H9 (cell line): ENCODE measurements at regions not wholly inside any gene's neighbourhood (a gene's known extent, or its start where the extent isn't known, plus 50 kb on each side); places are given as distances from the start of the nearest gene placed in this dataset.

Experiments used
- DNase-seq: peaks from one replicate; pipeline ENCODE4 v3.0.0-alpha.2; 2017
- H2AFZ ChIP-seq: one replicate; pipeline ENCODE4 v1.6.1; 2013; ENCODE audit warnings: mild to moderate bottlenecking, low read length, control low read depth, moderate library complexity
- H2AK5ac ChIP-seq: 2 replicates; pipeline ENCODE4 v1.6.1; 2013; ENCODE audit warnings: low read length, control low read depth, mixed read lengths; ENCODE audit not compliant: insufficient read length
- H2BK120ac ChIP-seq: one replicate; pipeline ENCODE4 v1.6.1; 2013; ENCODE audit warnings: low read depth, mild to moderate bottlenecking, low read length, control low read depth, inconsistent platforms; ENCODE audit not compliant: poor library complexity, severe bottlenecking
- H2BK12ac ChIP-seq: 2 replicates; pipeline ENCODE4 v1.6.1; 2013; ENCODE audit warnings: low read length, control low read depth, mixed read lengths, low read depth; ENCODE audit not compliant: insufficient read length
- H2BK15ac ChIP-seq: 2 replicates; pipeline ENCODE4 v1.6.1; 2013; ENCODE audit warnings: low read depth, low read length, control low read depth
- H2BK20ac ChIP-seq: one replicate; pipeline ENCODE4 v1.6.1; 2013; ENCODE audit warnings: low read depth, mild to moderate bottlenecking, low read length, control low read depth, inconsistent platforms; ENCODE audit not compliant: poor library complexity, severe bottlenecking
- H2BK5ac ChIP-seq: 2 replicates; pipeline ENCODE4 v1.6.1; 2013; ENCODE audit warnings: low read length, control low read depth, mixed read lengths; ENCODE audit not compliant: insufficient read length
- H3K14ac ChIP-seq: 2 replicates; pipeline ENCODE4 v1.6.1; 2013; ENCODE audit warnings: low read length, control low read depth; ENCODE audit not compliant: insufficient read depth
- H3K18ac ChIP-seq: 2 replicates; pipeline ENCODE4 v1.6.1; 2013; ENCODE audit warnings: low read depth, mild to moderate bottlenecking, mixed read lengths, low read length, control low read depth; ENCODE audit not compliant: insufficient read length
- H3K23ac ChIP-seq: 2 replicates; pipeline ENCODE4 v1.6.1; 2013; ENCODE audit warnings: low read length, control low read depth, mixed read lengths, low read depth; ENCODE audit not compliant: insufficient read length
- H3K23me2 ChIP-seq: 2 replicates; pipeline ENCODE4 v1.6.1; 2013; ENCODE audit warnings: low read depth, mild to moderate bottlenecking, mixed read lengths, low read length, control low read depth; ENCODE audit not compliant: insufficient read length, poor library complexity, severe bottlenecking
- H3K27ac ChIP-seq: 2 replicates; pipeline ENCODE4 v1.5.1; 2013; ENCODE audit warnings: low read length, control low read depth, mixed read lengths, low read depth; ENCODE audit not compliant: insufficient read length
- H3K27me3 ChIP-seq: 2 replicates; pipeline ENCODE4 v1.6.1; 2013; ENCODE audit warnings: low read length, control low read depth, inconsistent platforms; ENCODE audit not compliant: insufficient read depth
- H3K4ac ChIP-seq: 2 replicates; pipeline ENCODE4 v1.6.1; 2013; ENCODE audit warnings: low read depth, mild to moderate bottlenecking, control low read depth, inconsistent platforms, low read length, moderate library complexity
- H3K4me1 ChIP-seq: 2 replicates; pipeline ENCODE4 v1.6.1; 2013; ENCODE audit warnings: low read length, control low read depth, inconsistent platforms; ENCODE audit not compliant: insufficient read depth
- H3K4me2 ChIP-seq: 2 replicates; pipeline ENCODE4 v1.6.1; 2013; ENCODE audit warnings: low read length, control low read depth, mixed read lengths; ENCODE audit not compliant: insufficient read length, insufficient read depth
- H3K56ac ChIP-seq: 2 replicates; pipeline ENCODE4 v1.6.1; 2013; ENCODE audit warnings: low read depth, mild to moderate bottlenecking, mixed read lengths, low read length, control low read depth; ENCODE audit not compliant: insufficient read length
- H3K79me1 ChIP-seq: 2 replicates; pipeline ENCODE4 v1.6.1; 2013; ENCODE audit warnings: low read depth, mild to moderate bottlenecking, moderate library complexity, low read length, control low read depth, inconsistent platforms; ENCODE audit not compliant: insufficient read depth, poor library complexity, severe bottlenecking
- H3K79me2 ChIP-seq: 2 replicates; pipeline ENCODE4 v1.6.1; 2013; ENCODE audit warnings: low read length, control low read depth, inconsistent platforms; ENCODE audit not compliant: insufficient read depth
- H3K9ac ChIP-seq: 2 replicates; pipeline ENCODE4 v1.6.1; 2013; ENCODE audit warnings: low read length, control low read depth, mixed read lengths; ENCODE audit not compliant: insufficient read length; ENCODE audit errors: extremely low read depth
- H3K9me3 ChIP-seq: one replicate; pipeline ENCODE4 v1.6.1; 2013; ENCODE audit warnings: low read depth, low read length, inconsistent platforms; ENCODE audit not compliant: control insufficient read depth
- H3T11ph ChIP-seq: one replicate; pipeline ENCODE4 v1.6.1; 2013; ENCODE audit warnings: mild to moderate bottlenecking, low read length, control low read depth, inconsistent platforms
- H4K20me1 ChIP-seq: one replicate; pipeline ENCODE4 v1.6.1; 2013; ENCODE audit not compliant: control insufficient read depth, insufficient read length, insufficient read depth
- H4K5ac ChIP-seq: 2 replicates; pipeline ENCODE4 v1.6.1; 2013; ENCODE audit warnings: low read depth, mild to moderate bottlenecking, mixed read lengths, low read length, control low read depth; ENCODE audit not compliant: insufficient read length
- H4K8ac ChIP-seq: replicated peaks from 2 replicates; pipeline ENCODE4 v1.6.1; 2013; ENCODE audit warnings: low read length, control low read depth, mixed read lengths, low read depth; ENCODE audit not compliant: insufficient read length
- H4K91ac ChIP-seq: 2 replicates; pipeline ENCODE4 v1.6.1; 2013; ENCODE audit warnings: low read depth, mild to moderate bottlenecking, moderate library complexity, mixed read lengths, low read length, control low read depth; ENCODE audit not compliant: insufficient read length
- H3K27ac Mint-ChIP-seq, 3 experiments: 2 replicates in 2 of 3; 3 replicates in 1 of 3; pipeline ENCODE4 v1.8.0; 2020 to 2021; ENCODE audit warnings: mixed read lengths in 3 of 3, mild to moderate bottlenecking in 1 of 3, moderate library complexity in 1 of 3
- H3K27me3 Mint-ChIP-seq: 2 replicates; pipeline ENCODE4 v1.8.0; 2021; ENCODE audit warnings: low read depth, mild to moderate bottlenecking, moderate library complexity, mixed read lengths
- H3K36me3 Mint-ChIP-seq, 3 experiments: 2 replicates in 2 of 3; 3 replicates in 1 of 3; pipeline ENCODE4 v1.8.0; 2020 to 2021; ENCODE audit warnings: low read depth in 3 of 3, mixed read lengths in 3 of 3; ENCODE audit not compliant: insufficient read depth in 1 of 3
- H3K4me1 Mint-ChIP-seq, 2 experiments: 2 replicates each; pipeline ENCODE4 v1.8.0; 2020; ENCODE audit warnings: mixed read lengths in 2 of 2
- H3K4me3 Mint-ChIP-seq, 2 experiments: 2 replicates in 1 of 2; 3 replicates in 1 of 2; pipeline ENCODE4 v1.8.0; 2020 to 2021; ENCODE audit warnings: mild to moderate bottlenecking in 2 of 2, mixed read lengths in 2 of 2, moderate library complexity in 1 of 2
- H3K9me3 Mint-ChIP-seq, 2 experiments: 2 replicates in 1 of 2; 3 replicates in 1 of 2; pipeline ENCODE4 v1.8.0; 2020; ENCODE audit warnings: mild to moderate bottlenecking in 2 of 2, mixed read lengths in 2 of 2, moderate library complexity in 1 of 2
- CTCF ChIP-seq: fragments of 200-600 bp; sonication (generic); conservative IDR thresholded peaks from 3 replicates; pipeline ENCODE4 v1.8.0; 2021; ENCODE audit warnings: antibody characterized with exemption, mild to moderate bottlenecking
- WGBS: extraction: QIAGEN DNeasy Blood & Tissue Kit; methylation state at CpG from one replicate; pipeline ENCODE4 v1.1.7; 2013; ENCODE audit warnings: missing lambda C conversion rate, low lambda C conversion rate, mixed read lengths; ENCODE audit not compliant: insufficient read length; ENCODE audit errors: extremely low coverage; 5-methylcytosine and 5-hydroxymethylcytosine counted together

GRCh38 chr2:238649123-238649522 lies 198.8 kb upstream of the TWIST2 start:
- H3K23me2 ChIP-seq, result no peaks in the 10 kb centered on the region
- H3T11ph ChIP-seq, result no peak overlapping the region
- WGBS, result no CpG with 5 or more reads among the region's 7 CpGs

More at GRCh38 chr2:238649123-238649522, 198.8 kb upstream of the TWIST2 start:
- peaks cover under 1 to 3% of the 10 kb centered on the region in 2 experiments; a peak in 1 of 4 replicates for H3K4me1 Mint-ChIP-seq
- no peak overlapping the region for H3K4me2 ChIP-seq
- no peak for DNase-seq
- no peak overlapping the region for H3K4ac ChIP-seq
- H2BK12ac ChIP-seq, result no peak overlapping the region
- no peaks in the 10 kb centered on the region for H3K79me2 ChIP-seq
- no peak overlapping the region for H3K23ac ChIP-seq
- no peak overlapping the region for H4K8ac ChIP-seq
- no peaks in the 10 kb centered on the region; a peak in 2 of 7 replicates for H3K36me3 Mint-ChIP-seq
- no peak overlapping the region for H2BK20ac ChIP-seq
- peaks cover 23% of the 10 kb centered on the region for H3K27me3 Mint-ChIP-seq
- TF ChIP-seq CTCF, result no peak
- H3K9ac ChIP-seq, result no peak overlapping the region
- no peak overlapping the region for H4K91ac ChIP-seq
- H2AFZ ChIP-seq, result no peak overlapping the region
- H4K20me1 ChIP-seq, result no peaks in the 10 kb centered on the region
- H3K27ac Mint-ChIP-seq, result no peak overlapping the region
- no peaks in the 10 kb centered on the region for H3K4me1 ChIP-seq
- H2AK5ac ChIP-seq, result no peak overlapping the region
- peaks cover 6 to 11% of the 10 kb centered on the region in 2 experiments; a peak in 3 of 5 replicates for H3K9me3 Mint-ChIP-seq
- H3K4me3 Mint-ChIP-seq, result no peak overlapping the region
- H4K5ac ChIP-seq, result no peak overlapping the region
- no peaks in the 10 kb centered on the region for H3K9me3 ChIP-seq
- H3K79me1 ChIP-seq, result no peaks in the 10 kb centered on the region
- H3K56ac ChIP-seq, result no peak overlapping the region
- H2BK5ac ChIP-seq, result no peak overlapping the region
- no peak overlapping the region for H3K14ac ChIP-seq
- H3K27me3 ChIP-seq, result no peaks in the 10 kb centered on the region
- H3K18ac ChIP-seq, result no peak overlapping the region
- no peak overlapping the region for H2BK120ac ChIP-seq
- no peak overlapping the region for H3K27ac ChIP-seq
- no peak overlapping the region for H2BK15ac ChIP-seq
